H1 (cell line): ENCODE measurements at regions not wholly inside any gene's neighbourhood (a gene's known extent, or its start where the extent isn't known, plus 50 kb on each side); places are given as distances from the start of the nearest gene placed in this dataset.

ENCODE experiments used
- CTCF ChIA-PET: fragments of 300-600 bp; sonication (Branson Sonifier 250); formaldehyde crosslinking; loops from one replicate; lab custom pipeline; 2021; ENCODE audit not compliant: partially characterized antibody; lab: Charles Lee
- POLR2A ChIA-PET: fragments of 300-600 bp; sonication (Branson Sonifier 250); formaldehyde crosslinking; loops from one replicate; lab custom pipeline; 2021; ENCODE audit warnings: inconsistent platforms; ENCODE audit not compliant: partially characterized antibody; lab: Charles Lee
- DNase-seq, 2 experiments: peaks; one replicate each; pipeline versions ENCODE4 v3.0.0 to v3.0.0-alpha.2; 2010 to 2022; ENCODE audit warnings: low spot score in 2 of 2, low read depth in 1 of 2, mixed read lengths in 1 of 2
- FAIRE-seq: peaks from 2 replicates; lab custom pipeline; 2011; peaks lifted over from hg19 to GRCh38; lab: Jason Lieb, UNC
- H2AFZ ChIP-seq: 2 replicates; pipeline ENCODE4 v1.8.1; 2012; ENCODE audit warnings: low read length, inconsistent platforms
- H2AK5ac ChIP-seq: 2 replicates; pipeline ENCODE4 v1.6.1; 2013; ENCODE audit warnings: low read depth, low read length
- H2BK120ac ChIP-seq: replicated peaks from 2 replicates; pipeline ENCODE3; 2013; ENCODE audit warnings: low read depth, low read length, inconsistent platforms
- H2BK12ac ChIP-seq: 2 replicates; pipeline ENCODE4 v1.6.1; 2013; ENCODE audit warnings: low read depth, low read length
- H2BK15ac ChIP-seq: 2 replicates; pipeline ENCODE4 v1.6.1; 2013; ENCODE audit warnings: low read length
- H2BK20ac ChIP-seq: 2 replicates; pipeline ENCODE4 v1.6.1; 2013; ENCODE audit warnings: low read length
- H2BK5ac ChIP-seq: 2 replicates; pipeline ENCODE4 v1.6.1; 2013; ENCODE audit warnings: low read depth, low read length
- H3K14ac ChIP-seq: 2 replicates; pipeline ENCODE4 v1.6.1; 2013; ENCODE audit warnings: inconsistent platforms; ENCODE audit not compliant: insufficient read length
- H3K18ac ChIP-seq: 2 replicates; pipeline ENCODE4 v1.6.1; 2013; ENCODE audit warnings: low read length; ENCODE audit errors: extremely low read depth
- H3K23ac ChIP-seq: 2 replicates; pipeline ENCODE4 v1.6.1; 2013; ENCODE audit warnings: inconsistent platforms; ENCODE audit not compliant: insufficient read length
- H3K23me2 ChIP-seq: 2 replicates; pipeline ENCODE4 v1.6.1; 2013; ENCODE audit warnings: low read depth, low read length
- H3K27ac ChIP-seq: 2 replicates; pipeline ENCODE4 v1.6.1; 2011; ENCODE audit warnings: low read depth, low read length, inconsistent platforms
- H3K27me3 ChIP-seq, 4 experiments: replicated peaks in 1 of 4; 1 replicate in 1 of 4; 2 replicates in 3 of 4; pipeline versions ENCODE4 v1.6.1 to v1.8.1; 2011 to 2013; ENCODE audit warnings: low read length in 3 of 4, mild to moderate bottlenecking in 3 of 4, inconsistent platforms in 2 of 4, mixed read lengths in 2 of 4, moderate library complexity in 1 of 4; ENCODE audit not compliant: control insufficient read depth in 3 of 4, insufficient read depth in 3 of 4; ENCODE audit errors: extremely low read depth in 1 of 4
- H3K36me3 ChIP-seq, 4 experiments: 2 replicates each; pipeline versions ENCODE4 v1.6.1 to v1.8.1; 2011 to 2013; ENCODE audit warnings: mild to moderate bottlenecking in 4 of 4, low read length in 3 of 4, moderate library complexity in 2 of 4, control low read depth in 1 of 4, inconsistent platforms in 1 of 4; ENCODE audit not compliant: insufficient read depth in 4 of 4, control insufficient read depth in 2 of 4
- H3K4ac ChIP-seq: replicated peaks from 2 replicates; pipeline ENCODE3; 2013; ENCODE audit warnings: low read length, low read depth, mixed read lengths, inconsistent platforms; ENCODE audit not compliant: insufficient read length
- H3K4me1 ChIP-seq, 4 experiments: replicated peaks in 1 of 4; 1 replicate in 1 of 4; 2 replicates in 3 of 4; pipeline versions ENCODE4 v1.6.1 to v1.8.1; 2011 to 2013; ENCODE audit warnings: low read length in 3 of 4, inconsistent platforms in 2 of 4, mixed read lengths in 1 of 4; ENCODE audit not compliant: insufficient read depth in 4 of 4, control insufficient read depth in 3 of 4
- H3K4me2 ChIP-seq, 2 experiments: 2 replicates each; pipeline versions ENCODE4 v1.6.1 to v1.8.1; 2011 to 2013; ENCODE audit warnings: low read depth in 2 of 2, low read length in 2 of 2, control low read depth in 1 of 2, inconsistent platforms in 1 of 2, mild to moderate bottlenecking in 1 of 2; ENCODE audit not compliant: insufficient read depth in 1 of 2
- H3K4me3 ChIP-seq, 4 experiments: fragments of 200-600, 300-600 bp in 1 of 4; sonication (generic), shearing (Covaris generic), sonication (Bioruptor Twin) in 1 of 4; 2 replicates each; pipeline versions ENCODE4 v1.5.1 to v1.8.1; 2011 to 2016; ENCODE audit warnings: low read length in 4 of 4, low read depth in 3 of 4, control low read depth in 2 of 4, inconsistent platforms in 2 of 4, mild to moderate bottlenecking in 2 of 4, mixed read lengths in 1 of 4, moderate library complexity in 1 of 4; ENCODE audit not compliant: insufficient read depth in 2 of 4; ENCODE audit errors: extremely low read depth in 1 of 4
- H3K56ac ChIP-seq: replicated peaks from 2 replicates; pipeline ENCODE3; 2013; ENCODE audit warnings: low read depth, mild to moderate bottlenecking, mixed read lengths, low read length, inconsistent platforms; ENCODE audit not compliant: insufficient read length
- H3K79me1 ChIP-seq: 2 replicates; pipeline ENCODE4 v1.6.1; 2013; ENCODE audit warnings: low read depth, low read length, control low read depth
- H3K79me2 ChIP-seq, 2 experiments: 2 replicates each; pipeline versions ENCODE4 v1.6.1 to v1.8.1; 2012 to 2013; ENCODE audit warnings: low read length in 2 of 2, mild to moderate bottlenecking in 2 of 2, inconsistent platforms in 1 of 2; ENCODE audit not compliant: insufficient read depth in 2 of 2, control insufficient read depth in 1 of 2
- H3K9ac ChIP-seq, 4 experiments: replicated peaks in 1 of 4; 1 replicate in 1 of 4; 2 replicates in 3 of 4; pipeline versions ENCODE4 v1.6.1 to v1.8.1; 2011 to 2013; ENCODE audit warnings: low read depth in 3 of 4, low read length in 3 of 4, control low read depth in 2 of 4, mild to moderate bottlenecking in 2 of 4, moderate library complexity in 2 of 4, inconsistent platforms in 1 of 4; ENCODE audit errors: extremely low read depth in 1 of 4
- H3K9me3 ChIP-seq, 2 experiments: 2 replicates each; pipeline versions ENCODE4 v1.6.1 to v1.8.1; 2012 to 2013; ENCODE audit warnings: mild to moderate bottlenecking in 2 of 2, moderate library complexity in 2 of 2, control low read depth in 1 of 2, inconsistent platforms in 1 of 2, low read depth in 1 of 2, low read length in 1 of 2, mixed read lengths in 1 of 2; ENCODE audit not compliant: insufficient read depth in 2 of 2
- H4K20me1 ChIP-seq, 2 experiments: replicated peaks in 1 of 2; 2 replicates each; pipeline versions ENCODE3 to v1.8.1; 2011 to 2013; ENCODE audit warnings: inconsistent platforms in 2 of 2, low read length in 2 of 2, mild to moderate bottlenecking in 1 of 2; ENCODE audit not compliant: insufficient read depth in 2 of 2, control insufficient read depth in 1 of 2
- H4K5ac ChIP-seq: 2 replicates; pipeline ENCODE4 v1.6.1; 2013; ENCODE audit warnings: low read length, low read depth, mixed read lengths, inconsistent platforms; ENCODE audit not compliant: insufficient read length
- H4K8ac ChIP-seq: 2 replicates; pipeline ENCODE4 v1.8.0; 2013; ENCODE audit warnings: mild to moderate bottlenecking, moderate library complexity, low read length, inconsistent platforms; ENCODE audit not compliant: insufficient read depth; ENCODE audit errors: extremely low read depth
- H4K91ac ChIP-seq: replicated peaks from 2 replicates; pipeline ENCODE3; 2013; ENCODE audit warnings: low read length, mixed read lengths, inconsistent platforms; ENCODE audit not compliant: insufficient read length
- BACH1 ChIP-seq: IDR thresholded peaks from 2 replicates; pipeline ENCODE4 v1.6.1; 2012; ENCODE audit warnings: low read length, improper control_type of control experiment
- CBX5 ChIP-seq: fragments of 300-800, 300-1000 bp; sonication (generic); IDR thresholded peaks from 2 replicates; pipeline ENCODE4 v1.7.1; 2016; ENCODE audit warnings: antibody characterized with exemption, low read length, low read depth
- CREB1 ChIP-seq: IDR thresholded peaks from 2 replicates; pipeline ENCODE4 v1.6.1; 2012; ENCODE audit warnings: inconsistent platforms
- EGR1 ChIP-seq: IDR thresholded peaks from 2 replicates; pipeline ENCODE4 v1.6.1; 2011; ENCODE audit warnings: low read depth, low read length, borderline replicate concordance
- GTF2F1 ChIP-seq: IDR thresholded peaks from 2 replicates; pipeline ENCODE4 v1.6.1; 2012; ENCODE audit warnings: low read depth, low read length, improper control_type of control experiment, borderline replicate concordance
- JUND ChIP-seq: IDR thresholded peaks from 2 replicates; pipeline ENCODE4 v1.6.1; 2011; ENCODE audit warnings: mild to moderate bottlenecking, improper control_type of control experiment, low read length
- KDM1A ChIP-seq: fragments of 200-600, 300-600 bp; sonication (generic); IDR thresholded peaks from 2 replicates; pipeline ENCODE4 v1.7.1; 2016; ENCODE audit warnings: mild to moderate bottlenecking, low read length, borderline replicate concordance
- KDM5A ChIP-seq: fragments of 200-600 bp; IDR thresholded peaks from 2 replicates; pipeline ENCODE4 v1.7.1; 2012; ENCODE audit warnings: mild to moderate bottlenecking, low read length, inconsistent platforms, mixed read lengths
- SIRT6 ChIP-seq: IDR thresholded peaks from one replicate; pipeline ENCODE4 v1.7.1; 2012; ENCODE audit warnings: low read length, inconsistent platforms
- SIX5 ChIP-seq: IDR thresholded peaks from 2 replicates; pipeline ENCODE4 v1.6.1; 2011; ENCODE audit warnings: mild to moderate bottlenecking, low read depth, low read length
- SUZ12 ChIP-seq: fragments of 200-600 bp; sonication (generic); IDR thresholded peaks from 2 replicates; pipeline ENCODE4 v1.6.1; 2012; ENCODE audit warnings: mild to moderate bottlenecking, inconsistent platforms, low read length, moderate library complexity, mixed read lengths
- ZNF274 ChIP-seq: IDR thresholded peaks from 2 replicates; pipeline ENCODE4 v1.7.0; 2012; ENCODE audit warnings: low read length, borderline replicate concordance; ENCODE audit errors: extremely low read depth
- WGBS, 2 experiments: shearing (Covaris generic) in 1 of 2; methylation state at CpG; one replicate each; pipeline versions ENCODE4 v1.1.6 to v1.1.7; 2013 to 2015; ENCODE audit warnings: low lambda C conversion rate in 2 of 2, mixed read lengths in 2 of 2, inconsistent platforms in 1 of 2, low coverage in 1 of 2, missing lambda C conversion rate in 1 of 2; ENCODE audit not compliant: insufficient replicate concordance in 2 of 2, insufficient coverage in 1 of 2, insufficient read length in 1 of 2; ENCODE audit errors: extremely low coverage in 1 of 2, missing lambda C conversion rate in 1 of 2; 5-methylcytosine and 5-hydroxymethylcytosine counted together

- Histone ChIP-seq H2BK12ac (no peak overlapping the region), H3K9ac (no peak overlapping the region), H3K56ac (no peak overlapping the region), H3K4me2 (no peak overlapping the region), H2AK5ac (no peak overlapping the region), H3K23me2 (no peaks in the 10 kb centered on the region), H3K4me1 (peaks cover 0 to 3% (median 1%) of the 10 kb centered on the region in 4 experiments; a peak in 1 of 7 replicates), H2BK20ac (no peak overlapping the region), H3K4me3 (no peak overlapping the region), H2BK15ac (no peak overlapping the region), H3K14ac (no peak overlapping the region), H2AFZ (no peak overlapping the region), H4K8ac (no peak overlapping the region), H4K91ac (no peak overlapping the region), H3K27me3 (no peaks in the 10 kb centered on the region), H3K4ac (no peak overlapping the region), H4K5ac (no peak overlapping the region), H3K79me2 (no peaks in the 10 kb centered on the region), H2BK5ac (no peak overlapping the region), H3K18ac (no peak overlapping the region), H2BK120ac (no peak overlapping the region), H3K79me1 (no peaks in the 10 kb centered on the region), H3K36me3 (no peaks in the 10 kb centered on the region), H3K23ac (no peak overlapping the region), H3K27ac (no peak overlapping the region), H4K20me1 (no peaks in the 10 kb centered on the region), H3K9me3 (no peaks in the 10 kb centered on the region)
- TF ChIP-seq BACH1 (no peak), SIX5 (no peak), KDM1A (no peak), SIRT6 (no peak), JUND (no peak), KDM5A (no peak), EGR1 (no peak), CREB1 (no peak), CBX5 (no peak), ZNF274 (no peak), SUZ12 (no peak), GTF2F1 (no peak)
- ChIA-PET POLR2A (no interaction called here), CTCF (interaction anchor here (1.4 kb wide), 1 partner anchor 297 kb away, joined by 3 read pairs; no protein-coding TSS in a partner anchor)
- DNase-seq (no peak), FAIRE-seq (no peak)
- 91% methylated on average over 5 of the region's 5 CpGs; no CpG with 5 or more reads in 1 of the 2 experiments for whole genome bisulfite sequencing, 2 experiments
Measured at GRCh38 chr3:31067004-31067403, 172.5 kb upstream of the GADL1 start.
